Activated CD8-positive, alpha-beta T cell treated with anti-CD3 and anti-CD28 coated beads for 36 hours (primary cell): ENCODE measurements at regions not wholly inside any gene's neighbourhood (a gene's known extent, or its start where the extent isn't known, plus 50 kb on each side); places are given as distances from the start of the nearest gene placed in this dataset.

Experiments used
- ATAC-seq: fragments of 200-7000 bp; cut with Tn5 transposase; one replicate; pipeline ENCODE4 v1.10.0; 2021; ENCODE audit warnings: mild to moderate bottlenecking, moderate library complexity
- CTCF ChIA-PET: fragments of 350-600 bp; sonication (Branson Sonifier 250); formaldehyde crosslinking; loops from one replicate; lab custom pipeline; 2021; ENCODE audit warnings: antibody characterized with exemption; lab: Charles Lee
- POLR2A ChIA-PET: fragments of 350-600 bp; sonication (Branson Sonifier 250); formaldehyde crosslinking; loops from one replicate; lab custom pipeline; 2021; ENCODE audit warnings: antibody characterized with exemption; lab: Charles Lee
- DNase-seq: peaks from one replicate; pipeline ENCODE4 v3.0.0-alpha.2; 2020
- H3K27ac Mint-ChIP-seq: one replicate; pipeline ENCODE4 v1.8.0; 2021; ENCODE audit warnings: mild to moderate bottlenecking, mixed read lengths
- H3K27me3 Mint-ChIP-seq: one replicate; pipeline ENCODE4 v1.8.0; 2021; ENCODE audit warnings: mixed read lengths
- H3K36me3 Mint-ChIP-seq: one replicate; pipeline ENCODE4 v1.8.0; 2021; ENCODE audit warnings: low read depth, mixed read lengths
- H3K4me1 Mint-ChIP-seq: one replicate; pipeline ENCODE4 v1.8.0; 2021; ENCODE audit warnings: low read depth, mixed read lengths
- H3K4me3 Mint-ChIP-seq: one replicate; pipeline ENCODE4 v1.8.0; 2021; ENCODE audit warnings: mild to moderate bottlenecking, moderate library complexity, mixed read lengths
- H3K9me3 Mint-ChIP-seq: one replicate; pipeline ENCODE4 v1.8.0; 2021; ENCODE audit warnings: mixed read lengths
- intact Hi-C: fragments of 100-400 bp; cut with micrococcal nuclease; formaldehyde crosslinking; loops from one replicate; pipeline ENCODE4 v1.10.0; 2022
- TF ChIP-seq, protein P1 (sequence below): fragments of 200-600 bp; IDR thresholded peaks from one replicate; pipeline ENCODE4 v1.8.0; 2022; ENCODE audit warnings: antibody characterized with exemption, mild to moderate bottlenecking

DNA sequence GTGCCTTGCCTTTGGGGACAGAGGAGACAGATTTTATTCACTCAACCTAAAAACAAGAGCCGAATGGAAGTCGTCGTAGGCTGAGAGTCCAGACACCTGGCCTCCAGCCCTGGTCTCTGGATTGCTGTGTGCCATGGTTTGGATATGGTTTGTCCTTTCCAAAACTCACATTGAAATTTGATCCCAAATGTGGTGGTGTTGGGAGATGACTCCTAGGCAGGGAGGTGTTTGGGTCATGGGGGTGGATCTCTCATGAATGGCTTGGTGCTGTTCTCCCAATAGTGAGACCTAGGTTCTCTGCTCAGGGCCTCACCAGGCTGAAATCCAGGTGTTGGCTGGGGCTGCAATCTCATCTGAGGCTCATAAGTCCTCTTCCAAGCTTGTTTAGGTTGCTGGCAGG lies 75.5 kb downstream of the FOXD2 start:
- DNase-seq (no peak), ATAC-seq (no peak)
- Mint-ChIP-seq H3K27me3 (peaks cover 70% of the 10 kb centered on the region), H3K4me1 (peaks cover 8% of the 10 kb centered on the region), H3K27ac (no peak overlapping the region), H3K36me3 (peaks cover 2% of the 10 kb centered on the region), H3K9me3 (peaks cover 15% of the 10 kb centered on the region), H3K4me3 (no peak overlapping the region)
- POLR2A ChIA-PET, result no interaction called here
- intact Hi-C loops, result no loop called here
- CTCF ChIA-PET, result no interaction called here
- TF ChIP-seq, protein P1, sequence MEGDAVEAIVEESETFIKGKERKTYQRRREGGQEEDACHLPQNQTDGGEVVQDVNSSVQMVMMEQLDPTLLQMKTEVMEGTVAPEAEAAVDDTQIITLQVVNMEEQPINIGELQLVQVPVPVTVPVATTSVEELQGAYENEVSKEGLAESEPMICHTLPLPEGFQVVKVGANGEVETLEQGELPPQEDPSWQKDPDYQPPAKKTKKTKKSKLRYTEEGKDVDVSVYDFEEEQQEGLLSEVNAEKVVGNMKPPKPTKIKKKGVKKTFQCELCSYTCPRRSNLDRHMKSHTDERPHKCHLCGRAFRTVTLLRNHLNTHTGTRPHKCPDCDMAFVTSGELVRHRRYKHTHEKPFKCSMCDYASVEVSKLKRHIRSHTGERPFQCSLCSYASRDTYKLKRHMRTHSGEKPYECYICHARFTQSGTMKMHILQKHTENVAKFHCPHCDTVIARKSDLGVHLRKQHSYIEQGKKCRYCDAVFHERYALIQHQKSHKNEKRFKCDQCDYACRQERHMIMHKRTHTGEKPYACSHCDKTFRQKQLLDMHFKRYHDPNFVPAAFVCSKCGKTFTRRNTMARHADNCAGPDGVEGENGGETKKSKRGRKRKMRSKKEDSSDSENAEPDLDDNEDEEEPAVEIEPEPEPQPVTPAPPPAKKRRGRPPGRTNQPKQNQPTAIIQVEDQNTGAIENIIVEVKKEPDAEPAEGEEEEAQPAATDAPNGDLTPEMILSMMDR, result no peak

DNA sequence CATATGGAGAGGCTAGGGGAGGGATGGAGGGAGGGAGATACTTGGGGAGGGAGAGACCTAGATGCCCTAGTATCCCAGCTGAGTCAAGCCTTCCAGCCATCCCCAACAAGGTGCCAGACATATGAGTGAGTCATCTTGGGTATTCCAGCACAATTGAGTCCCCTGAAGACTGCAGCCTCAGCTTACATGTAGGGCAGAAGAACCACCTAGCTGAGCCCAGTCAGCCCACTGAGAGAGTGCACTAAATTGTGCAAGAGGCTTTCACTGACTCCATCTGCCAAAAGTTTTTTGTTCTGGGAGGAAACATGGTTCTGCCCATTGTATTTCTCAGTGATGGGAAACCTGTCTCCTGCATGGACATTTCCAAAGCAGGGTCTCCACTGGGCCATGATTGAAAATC lies 76.4 kb downstream of the FOXD2 start:
- H3K36me3 Mint-ChIP-seq, result peaks cover 2% of the 10 kb centered on the region
- peaks cover 2% of the 10 kb centered on the region for H3K4me1 Mint-ChIP-seq
- TF ChIP-seq, protein P1, result no peak
- CTCF ChIA-PET, result no interaction called here
- no peak for ATAC-seq
- POLR2A ChIA-PET, result no interaction called here
- no peak overlapping the region for H3K4me3 Mint-ChIP-seq
- no peak for DNase-seq
- H3K9me3 Mint-ChIP-seq, result peaks cover 15% of the 10 kb centered on the region
- H3K27me3 Mint-ChIP-seq, result peaks cover 63% of the 10 kb centered on the region
- intact Hi-C loops, result no loop called here
- no peak overlapping the region for H3K27ac Mint-ChIP-seq

DNA sequence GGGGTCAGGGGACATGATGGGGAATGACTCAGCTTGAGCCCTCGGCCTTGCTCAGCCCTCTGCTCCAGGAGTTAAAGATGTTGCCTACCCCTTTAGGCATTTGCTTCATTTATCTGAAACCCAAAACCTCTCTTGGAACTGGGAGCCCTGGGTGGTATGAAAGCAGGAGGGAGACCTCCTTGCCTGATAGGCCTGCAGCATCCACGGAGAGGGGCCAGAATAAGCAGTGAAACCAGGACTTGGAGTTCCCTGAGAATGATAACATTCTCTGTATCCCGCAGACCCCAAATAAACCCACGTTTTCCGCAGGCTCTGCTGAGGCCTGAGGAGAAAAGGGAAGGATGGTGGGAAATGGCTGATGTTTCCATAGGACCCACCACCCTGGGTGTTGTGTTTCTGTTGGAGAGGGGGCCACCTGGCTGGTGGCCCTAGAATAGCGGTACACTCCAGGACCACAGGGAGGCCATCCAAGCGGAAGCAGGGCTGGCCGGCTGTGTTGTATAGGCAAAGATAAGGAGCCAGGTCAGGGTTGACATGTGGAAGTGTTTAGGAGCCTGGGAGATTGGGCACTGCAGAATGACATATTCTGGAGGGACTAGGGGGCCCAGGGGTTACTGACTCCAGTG lies 77.4 kb downstream of the FOXD2 start:
- DNase-seq, result no peak
- Mint-ChIP-seq H3K27ac (no peak overlapping the region), H3K4me3 (no peak overlapping the region), H3K4me1 (no peaks in the 10 kb centered on the region), H3K36me3 (peaks cover 2% of the 10 kb centered on the region), H3K9me3 (peaks cover 15% of the 10 kb centered on the region), H3K27me3 (peaks cover 54% of the 10 kb centered on the region)
- intact Hi-C loops, result no loop called here
- ATAC-seq, result no peak
- ChIA-PET CTCF (no interaction called here), POLR2A (no interaction called here)
- TF ChIP-seq, protein P1, result no peak

DNA sequence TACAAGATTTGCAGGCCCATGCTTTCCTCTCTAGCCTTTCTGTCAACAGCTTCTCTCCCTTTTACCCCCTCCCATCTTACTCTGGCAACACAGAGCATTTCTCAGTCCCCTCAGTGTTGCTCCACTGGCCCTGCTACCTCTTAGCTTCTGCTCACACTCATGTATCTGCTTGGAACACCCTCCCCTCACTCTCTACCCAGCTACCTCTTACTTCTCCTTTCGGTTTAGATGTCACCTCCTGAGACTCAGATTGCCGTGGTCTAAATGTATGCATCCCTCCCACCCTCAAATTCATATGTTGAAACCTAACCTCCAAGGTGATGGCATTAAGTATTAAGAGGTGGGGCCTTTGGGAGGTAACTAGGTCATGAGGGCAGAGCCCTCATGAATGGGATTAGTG lies 80.1 kb downstream of the FOXD2 start:
- no peak overlapping the region for H3K27ac Mint-ChIP-seq
- TF ChIP-seq, protein P1, result no peak
- no peaks in the 10 kb centered on the region for H3K4me1 Mint-ChIP-seq
- H3K4me3 Mint-ChIP-seq, result no peak overlapping the region
- peaks cover 12% of the 10 kb centered on the region for H3K9me3 Mint-ChIP-seq
- peaks cover 34% of the 10 kb centered on the region for H3K27me3 Mint-ChIP-seq
- intact Hi-C loops, result no loop called here
- CTCF ChIA-PET, result interaction anchor here (0.7 to 5.5 kb wide), 3 partner anchors 12 to 209 kb away, joined by 3 to 23 read pairs (median 9); no protein-coding TSS in a partner anchor
- DNase-seq (no peak), ATAC-seq (no peak)
- POLR2A ChIA-PET, result interaction anchor here (1.2 kb wide), 1 partner anchor 17 kb away, joined by 3 read pairs; no protein-coding TSS in a partner anchor
- H3K36me3 Mint-ChIP-seq, result peaks cover 2% of the 10 kb centered on the region

DNA sequence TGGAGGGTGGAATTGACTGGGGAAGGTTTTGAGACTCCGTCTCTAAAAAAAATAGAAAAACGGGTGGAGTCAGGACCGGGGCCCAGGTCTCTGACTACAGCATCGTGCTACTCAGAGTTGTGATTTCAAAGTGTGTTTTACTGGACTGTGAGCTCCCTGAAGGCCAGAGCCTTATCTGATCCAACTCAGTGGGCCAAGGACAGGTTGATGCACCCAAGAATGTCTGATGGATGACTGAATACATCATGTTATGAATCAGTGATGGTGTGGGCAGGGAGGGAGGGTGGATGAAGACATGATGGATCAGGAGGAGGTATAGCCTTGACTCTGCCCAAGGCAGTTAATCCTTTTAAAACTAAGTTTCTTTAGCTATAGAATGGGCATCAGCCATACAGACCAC lies 81.6 kb downstream of the FOXD2 start:
- peaks cover 2% of the 10 kb centered on the region for H3K9me3 Mint-ChIP-seq
- H3K36me3 Mint-ChIP-seq, result peaks cover 2% of the 10 kb centered on the region
- H3K4me3 Mint-ChIP-seq, result no peak overlapping the region
- H3K4me1 Mint-ChIP-seq, result no peaks in the 10 kb centered on the region
- CTCF ChIA-PET, result interaction anchor here (1.2 to 5.5 kb wide), 3 partner anchors 10 to 207 kb away, joined by 3 to 23 read pairs (median 9); no protein-coding TSS in a partner anchor
- intact Hi-C loops, result no loop called here
- ATAC-seq (no peak), DNase-seq (no peak)
- peaks cover 28% of the 10 kb centered on the region for H3K27me3 Mint-ChIP-seq
- H3K27ac Mint-ChIP-seq, result no peak overlapping the region
- TF ChIP-seq, protein P1, result no peak
- POLR2A ChIA-PET, result no interaction called here
